Fibroblast of skin of back (primary cell): ENCODE measurements at regions not wholly inside any gene's neighbourhood (a gene's known extent, or its start where the extent isn't known, plus 50 kb on each side); places are given as distances from the start of the nearest gene placed in this dataset.
"Not testable (repeated sequence)": the region's sequence is repeated elsewhere in the genome, so short reads cannot be mapped to it uniquely, and the experiment has no call there.

ENCODE experiments used
- DNase-seq: peaks from one replicate; pipeline ENCODE4 v3.0.0-alpha.2; 2013

- no peak for DNase-seq
These were observed 611.4 kb upstream of the CDH5 start for GRCh38 chr16:65754820-65755691.

GRCh38 chr16:65752522-65752844, 614.0 kb upstream of the CDH5 start:
- no peak for DNase-seq

GRCh38 chr16:65751622-65752521, 614.6 kb upstream of the CDH5 start:
- DNase-seq, result no peak

GRCh38 chr16:65749506-65749905, 617.0 kb upstream of the CDH5 start:
- DNase-seq, result no peak

GRCh38 chr16:65746941-65747340, 619.5 kb upstream of the CDH5 start:
- no peak for DNase-seq

- DNase-seq, result no peak
These were observed 621.2 kb upstream of the CDH5 start for GRCh38 chr16:65745201-65745708.

- DNase-seq, result no peak
These were observed 622.1 kb upstream of the CDH5 start for GRCh38 chr16:65744401-65744800.

- DNase-seq, result no peak
These were observed 621.7 kb upstream of the CDH11 start for GRCh38 chr16:65743558-65743957.

- no peak for DNase-seq
These were observed 618.8 kb upstream of the CDH11 start for GRCh38 chr16:65740711-65741110.

- DNase-seq, result no peak
These were observed 617.7 kb upstream of the CDH11 start for GRCh38 chr16:65739518-65739917.

GRCh38 chr16:65737831-65738230, 616.0 kb upstream of the CDH11 start:
- no peak for DNase-seq

GRCh38 chr16:65735615-65736014, 613.8 kb upstream of the CDH11 start:
- DNase-seq, result not testable (repeated sequence)

GRCh38 chr16:65733721-65734120, 611.9 kb upstream of the CDH11 start:
- DNase-seq, result no peak

- no peak for DNase-seq
These were observed 610.0 kb upstream of the CDH11 start for GRCh38 chr16:65731833-65732232.

GRCh38 chr16:65728652-65729051, 606.8 kb upstream of the CDH11 start:
- DNase-seq, result no peak

GRCh38 chr16:65728167-65728566, 606.3 kb upstream of the CDH11 start:
- DNase-seq, result no peak

- DNase-seq, result peak; percentile 8
These were observed 605.8 kb upstream of the CDH11 start for GRCh38 chr16:65727534-65728137.

- peak; percentile 74 for DNase-seq
These were observed 603.4 kb upstream of the CDH11 start for GRCh38 chr16:65725156-65725845.

- DNase-seq, result no peak
These were observed 600.6 kb upstream of the CDH11 start for GRCh38 chr16:65722429-65722828.

GRCh38 chr16:65717846-65718245, 596.0 kb upstream of the CDH11 start:
- DNase-seq, result no peak

- no peak for DNase-seq
These were observed 595.2 kb upstream of the CDH11 start for GRCh38 chr16:65716737-65717700.
